ENCODE measurements at regions not wholly inside any gene's neighbourhood (a gene's known extent, or its start where the extent isn't known, plus 50 kb on each side); places are given as distances from the start of the nearest gene placed in this dataset.

- TF ChIP-seq CTCF (IDR thresholded peaks at IDR 0.05): no peak
- TF ChIP-seq POLR2A (IDR thresholded peaks at IDR 0.05): no peak
Measured at GRCh38 chr3:55159016-55159415, 231.2 kb upstream of the LRTM1 start.
